ENCODE measurements at regions not wholly inside any gene's neighbourhood (a gene's known extent, or its start where the extent isn't known, plus 50 kb on each side); places are given as distances from the start of the nearest gene placed in this dataset.

DNA sequence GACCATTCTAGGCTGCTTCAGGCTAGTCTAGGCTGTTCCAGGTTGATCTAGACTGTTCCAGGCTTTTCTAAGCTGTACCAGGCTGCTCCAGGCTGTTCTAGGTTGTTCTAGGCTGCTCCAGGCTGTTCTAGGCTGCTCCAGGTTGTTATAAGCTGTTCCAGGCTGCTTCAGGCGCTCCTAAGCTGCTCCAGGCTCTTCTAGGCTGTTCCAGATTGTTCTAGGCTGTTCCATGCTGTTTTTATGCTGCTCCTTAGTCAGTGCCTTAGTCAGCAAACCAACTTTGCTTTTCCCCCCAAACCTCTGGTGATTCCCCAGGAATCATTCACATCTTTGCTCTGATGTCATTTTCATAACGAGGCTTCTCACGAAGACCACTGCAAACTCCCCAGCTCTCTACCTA, 171.4 kb upstream of the GALNT2 start:
- Histone ChIP-seq H3K36me3 (replicated peaks in 1 of 2; ENCODE audit: control extremely low read depth in 1 of 2, control insufficient read depth in 1 of 2, extremely low read depth in 1 of 2, insufficient read depth in 2 of 2, low read length in 1 of 2) (no peaks in the 10 kb centered on the region), H4K20me1 (ENCODE audit: control insufficient read depth, insufficient read depth, low read length, poor library complexity, severe bottlenecking) (no peaks in the 10 kb centered on the region), H3K9me3 (ENCODE audit: control extremely low read depth in 1 of 3, control insufficient read depth in 2 of 3, insufficient read depth in 1 of 3, low read length in 2 of 3) (no peaks in the 10 kb centered on the region), H3K27ac (ENCODE audit: low read length in 2 of 2) (no peak overlapping the region), H3K4me3 (ENCODE audit: control extremely low read depth in 1 of 5, extremely low read depth in 1 of 5, insufficient read depth in 1 of 5, low read depth in 2 of 5, low read length in 4 of 5) (no peak overlapping the region), H3K27me3 (replicated peaks in 1 of 4; ENCODE audit: control extremely low read depth in 1 of 4, control insufficient read depth in 3 of 4, insufficient read depth in 4 of 4, low read length in 3 of 4) (peaks cover 0 to 13% (median 2%) of the 10 kb centered on the region in 4 experiments), H2AFZ (ENCODE audit: insufficient read depth, low read depth, low read length, poor library complexity, severe bottlenecking) (no peak overlapping the region), H3K4me1 (ENCODE audit: control insufficient read depth in 2 of 2, insufficient read depth in 2 of 2, low read length in 2 of 2) (no peaks in the 10 kb centered on the region), H3K4me2 (replicated peaks; ENCODE audit: low read depth, low read length, poor library complexity, severe bottlenecking) (no peak overlapping the region), H3K9ac (ENCODE audit: low read length) (no peak overlapping the region), H3K79me2 (ENCODE audit: control insufficient read depth, insufficient read depth, low read length) (no peaks in the 10 kb centered on the region)
- H3K9me3 Mint-ChIP-seq (ENCODE audit: insufficient read depth) = no peaks in the 10 kb centered on the region
- intact Hi-C loops (cut with micrococcal nuclease) = no loop called here
- 78% methylated on average over 3 of the region's 3 CpGs for WGBS (ENCODE audit: insufficient coverage)
- no peak for TF ChIP-seq EZH2 (IDR thresholded peaks at IDR 0.05; ENCODE audit: borderline replicate concordance, insufficient read depth, low read depth, low read length, poor library complexity, severe bottlenecking)
- TF ChIP-seq, protein P1, sequence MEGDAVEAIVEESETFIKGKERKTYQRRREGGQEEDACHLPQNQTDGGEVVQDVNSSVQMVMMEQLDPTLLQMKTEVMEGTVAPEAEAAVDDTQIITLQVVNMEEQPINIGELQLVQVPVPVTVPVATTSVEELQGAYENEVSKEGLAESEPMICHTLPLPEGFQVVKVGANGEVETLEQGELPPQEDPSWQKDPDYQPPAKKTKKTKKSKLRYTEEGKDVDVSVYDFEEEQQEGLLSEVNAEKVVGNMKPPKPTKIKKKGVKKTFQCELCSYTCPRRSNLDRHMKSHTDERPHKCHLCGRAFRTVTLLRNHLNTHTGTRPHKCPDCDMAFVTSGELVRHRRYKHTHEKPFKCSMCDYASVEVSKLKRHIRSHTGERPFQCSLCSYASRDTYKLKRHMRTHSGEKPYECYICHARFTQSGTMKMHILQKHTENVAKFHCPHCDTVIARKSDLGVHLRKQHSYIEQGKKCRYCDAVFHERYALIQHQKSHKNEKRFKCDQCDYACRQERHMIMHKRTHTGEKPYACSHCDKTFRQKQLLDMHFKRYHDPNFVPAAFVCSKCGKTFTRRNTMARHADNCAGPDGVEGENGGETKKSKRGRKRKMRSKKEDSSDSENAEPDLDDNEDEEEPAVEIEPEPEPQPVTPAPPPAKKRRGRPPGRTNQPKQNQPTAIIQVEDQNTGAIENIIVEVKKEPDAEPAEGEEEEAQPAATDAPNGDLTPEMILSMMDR (IDR thresholded peaks at IDR 0.05) = no peak
- DNase-seq = no peak
- CTCF ChIA-PET = interaction anchor here (0.6 kb wide), 1 partner anchor 509 kb away, joined by 3 read pairs; no protein-coding TSS in a partner anchor
- H3K4me1 Mint-ChIP-seq = no peaks in the 10 kb centered on the region
- no peak for ATAC-seq (ENCODE audit: low read depth)
- H3K27ac Mint-ChIP-seq = no peak overlapping the region
- POLR2A ChIA-PET = interaction anchor here (0.5 kb wide), 1 partner anchor 50 kb away, joined by 3 read pairs; no protein-coding TSS in a partner anchor
- H3K27me3 Mint-ChIP-seq = peaks cover 43% of the 10 kb centered on the region
- no peak overlapping the region for H3K4me3 Mint-ChIP-seq

DNA sequence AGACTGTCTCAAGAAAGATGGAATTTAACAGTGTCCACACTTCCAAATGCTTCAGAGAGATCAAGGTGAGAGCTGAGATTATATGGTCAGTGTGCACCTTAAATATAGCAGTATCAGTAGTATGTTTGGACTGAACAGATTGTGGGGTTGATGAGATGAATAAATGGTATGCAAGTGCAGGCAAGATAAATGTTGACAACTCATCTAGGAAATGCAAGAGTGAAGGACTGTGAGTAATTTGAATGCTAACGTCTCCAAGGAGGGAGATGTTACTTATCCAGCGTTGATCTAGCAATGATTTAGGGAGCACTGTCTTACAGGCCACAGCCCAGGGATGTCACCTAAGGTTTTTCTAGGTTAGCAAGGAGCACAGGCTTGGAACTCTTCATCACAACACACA, 170.7 kb upstream of the GALNT2 start:
- Histone ChIP-seq H3K4me2 (replicated peaks; ENCODE audit: low read depth, low read length, poor library complexity, severe bottlenecking) (no peak overlapping the region), H3K9ac (ENCODE audit: low read length) (no peak overlapping the region), H3K4me3 (ENCODE audit: control extremely low read depth in 1 of 5, extremely low read depth in 1 of 5, insufficient read depth in 1 of 5, low read depth in 2 of 5, low read length in 4 of 5) (no peak overlapping the region), H2AFZ (ENCODE audit: insufficient read depth, low read depth, low read length, poor library complexity, severe bottlenecking) (no peak overlapping the region), H3K79me2 (ENCODE audit: control insufficient read depth, insufficient read depth, low read length) (no peaks in the 10 kb centered on the region), H3K27me3 (replicated peaks in 1 of 4; ENCODE audit: control extremely low read depth in 1 of 4, control insufficient read depth in 3 of 4, insufficient read depth in 4 of 4, low read length in 3 of 4) (peaks cover 0 to 13% (median 2%) of the 10 kb centered on the region in 4 experiments), H3K36me3 (replicated peaks in 1 of 2; ENCODE audit: control extremely low read depth in 1 of 2, control insufficient read depth in 1 of 2, extremely low read depth in 1 of 2, insufficient read depth in 2 of 2, low read length in 1 of 2) (no peaks in the 10 kb centered on the region), H3K9me3 (ENCODE audit: control extremely low read depth in 1 of 3, control insufficient read depth in 2 of 3, insufficient read depth in 1 of 3, low read length in 2 of 3) (no peaks in the 10 kb centered on the region), H4K20me1 (ENCODE audit: control insufficient read depth, insufficient read depth, low read length, poor library complexity, severe bottlenecking) (no peaks in the 10 kb centered on the region), H3K4me1 (ENCODE audit: control insufficient read depth in 2 of 2, insufficient read depth in 2 of 2, low read length in 2 of 2) (no peaks in the 10 kb centered on the region), H3K27ac (ENCODE audit: low read length in 2 of 2) (no peak overlapping the region)
- no peak for ATAC-seq (ENCODE audit: low read depth)
- H3K4me3 Mint-ChIP-seq = no peak overlapping the region
- H3K4me1 Mint-ChIP-seq = no peaks in the 10 kb centered on the region
- H3K27me3 Mint-ChIP-seq = peaks cover 46% of the 10 kb centered on the region
- intact Hi-C loops (cut with micrococcal nuclease) = no loop called here
- H3K9me3 Mint-ChIP-seq (ENCODE audit: insufficient read depth) = peaks cover 2% of the 10 kb centered on the region
- WGBS (ENCODE audit: insufficient coverage) = 88% methylated on average over 1 of the region's 2 CpGs
- ChIA-PET CTCF (no interaction called here), POLR2A (no interaction called here)
- TF ChIP-seq, protein P1 (IDR thresholded peaks at IDR 0.05) = no peak
- TF ChIP-seq EZH2 (IDR thresholded peaks at IDR 0.05; ENCODE audit: borderline replicate concordance, insufficient read depth, low read depth, low read length, poor library complexity, severe bottlenecking) = no peak
- no peak for DNase-seq
- no peak overlapping the region for H3K27ac Mint-ChIP-seq

Data from B cell (primary cell).